HTR-8/SVneo (cell line): ENCODE measurements at regions not wholly inside any gene's neighbourhood (a gene's known extent, or its start where the extent isn't known, plus 50 kb on each side); places are given as distances from the start of the nearest gene placed in this dataset.
"Not testable (repeated sequence)": the region's sequence is repeated elsewhere in the genome, so short reads cannot be mapped to it uniquely, and the experiment has no call there.

Experiments used
- DNase-seq: peaks from one replicate; pipeline ENCODE4 v3.0.0; 2011; ENCODE audit warnings: low spot score, mixed read lengths; ENCODE audit not compliant: insufficient read length
- FAIRE-seq: peaks from 2 replicates; lab custom pipeline; 2011; peaks lifted over from hg19 to GRCh38; lab: Jason Lieb, UNC

- FAIRE-seq = no peak
- DNase-seq = no peak
Measured at GRCh38 chr20:55333798-55334197, 671.5 kb downstream of the CBLN4 start.

- DNase-seq (no peak), FAIRE-seq (peak; percentile 26)
Measured at GRCh38 chr20:55329108-55329507, 676.2 kb downstream of the CBLN4 start.

- no peak for DNase-seq
- no peak for FAIRE-seq
Measured at GRCh38 chr20:55322745-55323144, 682.6 kb downstream of the CBLN4 start.

- no peak for FAIRE-seq
Measured at GRCh38 chr20:55316753-55317152, 688.6 kb downstream of the CBLN4 start.

GRCh38 chr20:55310844-55311243, 694.5 kb downstream of the CBLN4 start:
- DNase-seq, FAIRE-seq: not testable (repeated sequence)

More at GRCh38 chr20:55316753-55317152, 688.6 kb downstream of the CBLN4 start:
- no peak for DNase-seq

GRCh38 chr20:55291261-55291660, 714.1 kb downstream of the CBLN4 start:
- FAIRE-seq (no peak), DNase-seq (no peak)

- FAIRE-seq (no peak), DNase-seq (no peak)
Measured at GRCh38 chr20:55283889-55284288, 721.4 kb downstream of the CBLN4 start.

GRCh38 chr20:55273149-55273548, 732.2 kb downstream of the CBLN4 start:
- DNase-seq (no peak), FAIRE-seq (no peak)

- FAIRE-seq = peak; percentile 87
- no peak for DNase-seq
Measured at GRCh38 chr20:55271371-55271770, 733.9 kb downstream of the CBLN4 start.

- FAIRE-seq = no peak
- no peak for DNase-seq
Measured at GRCh38 chr20:55269913-55270312, 735.4 kb downstream of the CBLN4 start.

- no peak for DNase-seq
- no peak for FAIRE-seq
Measured at GRCh38 chr20:55266361-55266760, 739.0 kb downstream of the CBLN4 start.

GRCh38 chr20:55264703-55265239, 740.5 kb downstream of the CBLN4 start:
- DNase-seq (no peak), FAIRE-seq (no peak)

GRCh38 chr20:55258559-55258958, 746.8 kb downstream of the CBLN4 start:
- FAIRE-seq = peak; percentile 28
- DNase-seq = no peak

GRCh38 chr20:55255016-55255415, 750.3 kb downstream of the CBLN4 start:
- FAIRE-seq (peak; percentile 70), DNase-seq (no peak)

- FAIRE-seq = no peak
Measured at GRCh38 chr20:55253781-55254180, 751.5 kb downstream of the CBLN4 start.

GRCh38 chr20:55252521-55252920, 752.8 kb downstream of the CBLN4 start:
- FAIRE-seq (peak; percentile 52), DNase-seq (no peak)

More at GRCh38 chr20:55253781-55254180, 751.5 kb downstream of the CBLN4 start:
- DNase-seq = no peak

GRCh38 chr20:55251170-55251569, 754.1 kb downstream of the CBLN4 start:
- FAIRE-seq (peak; percentile 99), DNase-seq (no peak)

- DNase-seq (no peak), FAIRE-seq (peak; percentile 38)
Measured at GRCh38 chr20:55242853-55243252, 762.5 kb downstream of the CBLN4 start.

- DNase-seq (no peak), FAIRE-seq (peak; percentile 23)
Measured at GRCh38 chr20:55239269-55239668, 763.9 kb downstream of the DOK5 start.

- FAIRE-seq (peak; percentile 87), DNase-seq (no peak)
Measured at GRCh38 chr20:55232647-55233046, 757.3 kb downstream of the DOK5 start.

- DNase-seq = no peak
- no peak for FAIRE-seq
Measured at GRCh38 chr20:55229451-55229850, 754.1 kb downstream of the DOK5 start.

- peak; percentile 66 for FAIRE-seq
Measured at GRCh38 chr20:55216525-55217242, 741.3 kb downstream of the DOK5 start.

More at GRCh38 chr20:55216525-55217242, 741.3 kb downstream of the DOK5 start:
- DNase-seq = no peak
